ENCODE measurements at regions not wholly inside any gene's neighbourhood (a gene's known extent, or its start where the extent isn't known, plus 50 kb on each side); places are given as distances from the start of the nearest gene placed in this dataset.
A peak's percentile ranks its signal among the peaks of the same experiment; 100 is the strongest.

DNA sequence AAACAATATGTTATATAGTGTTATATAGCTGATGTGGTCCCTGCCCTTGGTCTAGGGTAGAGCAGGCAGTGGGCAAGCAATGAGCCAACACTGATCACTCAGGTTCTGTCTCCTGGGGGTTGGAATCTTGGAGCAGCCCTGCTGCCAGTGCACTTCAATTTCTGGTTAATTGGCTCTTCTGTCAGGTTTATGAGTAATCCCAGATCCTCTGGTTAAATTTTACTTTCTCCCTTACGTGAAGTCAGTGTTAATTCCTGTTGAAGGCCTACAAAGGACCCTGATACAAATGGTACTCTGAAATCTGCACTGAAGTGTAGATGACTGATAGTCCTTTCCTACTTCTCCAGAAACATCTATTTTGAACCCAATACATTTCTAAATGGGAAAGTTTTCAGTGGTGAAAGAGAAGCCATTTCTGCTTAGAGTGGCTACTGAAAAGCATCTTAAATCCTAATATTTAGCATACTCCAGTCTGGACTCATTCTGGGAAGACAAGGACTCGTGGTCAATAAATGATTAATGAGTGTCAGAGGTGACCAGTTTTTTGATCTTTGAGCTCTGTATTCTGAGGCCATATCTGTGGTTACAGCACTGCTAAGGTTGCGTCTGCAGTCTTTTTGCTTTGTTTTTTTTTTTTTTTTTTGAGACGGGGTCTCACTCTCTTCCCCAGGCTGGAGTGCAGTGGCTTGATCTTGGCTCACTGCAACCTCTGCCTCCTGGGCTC, 442.4 kb downstream of the KIF4B start:
- DNase-seq (no peak), ATAC-seq (no peak)
- Mint-ChIP-seq H3K9me3 (peaks cover 0 to 5% of the 10 kb centered on the region in 2 donors), H3K27ac (no peak overlapping the region), H3K27me3 (no peaks in the 10 kb centered on the region), H3K4me1 (no peaks in the 10 kb centered on the region), H3K4me3 (no peak overlapping the region)

DNA sequence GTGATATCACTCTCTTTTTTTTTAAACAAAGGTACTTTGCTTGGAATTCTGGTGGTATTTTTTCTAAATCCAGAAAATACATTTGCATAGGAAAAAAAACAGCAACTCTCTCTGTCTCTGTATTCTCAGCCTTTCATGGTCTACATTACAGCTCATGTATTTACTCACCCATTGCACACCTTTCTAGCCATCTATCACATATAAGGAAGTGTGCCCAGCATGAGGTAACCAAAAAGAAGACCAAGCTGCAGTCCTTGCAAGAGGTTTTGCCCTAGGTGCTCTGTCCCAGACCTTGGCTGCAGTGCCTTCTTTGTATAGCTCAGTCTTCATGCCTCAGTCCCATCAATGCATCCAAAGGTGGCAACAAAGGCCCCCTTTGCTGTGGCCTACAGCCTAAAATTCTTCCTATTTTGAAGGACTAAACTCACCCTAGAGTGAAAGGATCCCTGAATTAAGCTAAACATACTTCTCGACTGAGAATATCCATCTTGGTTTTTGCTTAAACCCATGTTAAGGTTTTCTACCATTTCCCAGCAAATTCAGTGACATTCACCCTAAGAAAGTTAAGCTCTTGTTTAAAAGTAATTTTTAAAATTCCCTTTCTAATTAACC, 446.4 kb downstream of the KIF4B start:
- H3K4me1 Mint-ChIP-seq: no peaks in the 10 kb centered on the region
- ATAC-seq: no peak

DNA sequence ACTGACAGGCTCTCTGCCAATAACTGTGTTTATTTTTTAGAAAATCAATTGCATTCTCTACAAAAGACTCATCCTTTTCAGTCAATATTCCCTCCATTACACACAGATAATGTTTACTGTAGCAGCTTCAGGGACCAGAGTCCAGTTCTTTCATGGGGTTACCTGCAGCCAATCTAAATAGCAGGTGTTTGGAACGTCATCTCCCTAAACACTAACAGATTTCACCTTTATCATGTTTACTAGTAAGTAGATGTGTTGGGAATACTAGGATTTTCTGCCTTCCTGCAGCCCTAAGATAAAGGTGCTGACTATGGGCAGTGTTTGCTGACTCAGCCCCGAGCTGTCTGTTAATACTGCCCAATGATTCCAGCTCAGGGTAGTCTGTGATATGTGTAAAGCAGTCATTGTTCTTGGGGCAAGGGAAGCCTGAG, 447.0 kb downstream of the KIF4B start:
- Mint-ChIP-seq H3K27me3 (no peaks in the 10 kb centered on the region), H3K27ac (no peak overlapping the region), H3K4me1 (no peaks in the 10 kb centered on the region), H3K4me3 (no peak overlapping the region), H3K9me3 (peaks cover 0 to 2% of the 10 kb centered on the region in 2 donors)
- no peak for ATAC-seq
- DNase-seq: no peak

More for the DNA sequence above, 446.4 kb downstream of the KIF4B start:
- Mint-ChIP-seq H3K9me3 (no peaks in the 10 kb centered on the region), H3K27ac (no peak overlapping the region), H3K4me3 (no peak overlapping the region), H3K27me3 (no peaks in the 10 kb centered on the region)
- no peak for DNase-seq

DNA sequence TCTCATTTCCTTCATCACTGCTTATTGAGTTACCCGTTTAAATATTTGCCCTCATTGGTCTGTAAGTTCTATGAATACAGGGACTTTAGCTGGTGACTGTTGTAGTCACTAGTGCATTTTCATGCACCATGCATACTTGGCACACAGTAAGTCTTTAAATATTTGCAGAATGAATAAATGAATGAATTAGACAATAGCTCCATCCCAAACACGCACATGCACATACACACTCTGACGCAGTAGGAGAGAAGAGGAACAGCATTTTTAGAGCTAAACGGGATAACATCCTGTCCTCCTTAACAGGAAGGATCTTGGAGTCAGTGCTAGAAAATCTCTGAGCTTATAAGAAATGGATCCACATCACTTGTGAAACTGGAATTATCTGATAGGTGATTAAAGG, 447.7 kb downstream of the KIF4B start:
- Mint-ChIP-seq H3K4me1 (no peaks in the 10 kb centered on the region), H3K27me3 (no peaks in the 10 kb centered on the region), H3K27ac (no peak overlapping the region), H3K4me3 (no peak overlapping the region), H3K9me3 (peaks cover 0 to 7% of the 10 kb centered on the region in 2 donors)
- ATAC-seq (no peak), DNase-seq (no peak)

DNA sequence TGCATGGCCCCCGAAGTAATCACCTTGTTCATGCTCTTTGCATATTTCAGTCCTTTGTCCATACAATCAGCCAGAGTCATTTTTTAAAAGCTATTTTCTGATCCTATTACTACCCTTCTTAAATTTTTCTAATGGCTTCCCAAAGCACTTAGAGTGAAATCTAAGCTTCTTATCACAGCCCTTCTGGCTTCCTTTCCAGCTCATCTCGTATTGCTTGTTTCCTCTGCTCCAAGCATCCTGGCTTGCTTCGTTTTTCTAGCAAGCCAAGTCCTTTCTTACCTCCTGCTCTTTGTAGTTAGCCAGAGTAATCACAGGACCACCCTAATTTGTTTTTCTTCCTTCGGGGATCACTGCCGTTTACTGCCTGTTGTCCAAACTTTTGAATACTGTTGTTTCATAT, 453.3 kb downstream of the KIF4B start:
- Mint-ChIP-seq H3K4me1 (no peaks in the 10 kb centered on the region), H3K4me3 (no peak overlapping the region), H3K27ac (no peak overlapping the region), H3K27me3 (no peaks in the 10 kb centered on the region), H3K9me3 (peaks cover 4 to 7% of the 10 kb centered on the region in 2 donors)
- no peak for DNase-seq
- ATAC-seq: no peak

DNA sequence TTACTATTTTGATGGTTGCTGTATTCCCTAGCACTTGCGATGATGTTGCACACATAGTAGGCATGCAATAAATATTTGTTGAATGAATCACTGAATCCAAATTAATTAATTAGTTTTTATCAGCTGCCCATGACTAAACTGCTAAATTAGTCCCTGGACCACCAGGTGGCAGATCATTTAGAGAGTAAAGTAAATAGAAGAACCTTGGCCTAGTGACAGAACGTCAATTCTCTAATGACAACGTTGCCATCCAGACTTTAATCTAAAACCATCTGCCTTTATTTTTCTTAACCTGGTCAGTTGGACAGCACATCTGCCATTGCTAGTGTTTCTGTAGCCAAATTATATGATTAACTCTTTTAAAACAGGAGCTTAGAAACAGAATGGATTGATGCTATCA, 457.5 kb downstream of the KIF4B start:
- Mint-ChIP-seq H3K4me1 (no peaks in the 10 kb centered on the region), H3K27me3 (no peaks in the 10 kb centered on the region), H3K4me3 (no peak overlapping the region), H3K9me3 (peaks cover 0 to 4% of the 10 kb centered on the region in 2 donors), H3K27ac (no peak overlapping the region)
- ATAC-seq: no peak
- DNase-seq: no peak

DNA sequence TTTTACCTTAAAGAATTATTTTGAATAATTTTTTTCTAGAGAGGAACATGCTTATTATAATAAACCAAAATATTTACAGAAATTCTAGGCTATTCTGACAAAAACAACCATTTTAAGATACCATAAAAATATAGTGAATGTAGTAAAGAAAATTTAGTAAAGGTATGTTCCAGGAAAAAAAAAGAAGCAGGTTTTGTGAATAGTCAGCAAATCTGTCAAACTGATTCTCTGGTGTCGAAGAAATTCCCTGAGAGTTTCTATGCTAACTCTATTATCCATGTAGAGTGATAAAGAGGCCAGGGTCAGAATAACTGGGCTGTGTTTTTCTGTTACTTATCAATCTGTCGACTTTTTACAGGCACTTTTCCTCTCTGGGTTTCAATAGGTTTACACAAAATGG, 459.2 kb downstream of the KIF4B start:
- H3K9me3 Mint-ChIP-seq: no peaks in the 10 kb centered on the region

DNA sequence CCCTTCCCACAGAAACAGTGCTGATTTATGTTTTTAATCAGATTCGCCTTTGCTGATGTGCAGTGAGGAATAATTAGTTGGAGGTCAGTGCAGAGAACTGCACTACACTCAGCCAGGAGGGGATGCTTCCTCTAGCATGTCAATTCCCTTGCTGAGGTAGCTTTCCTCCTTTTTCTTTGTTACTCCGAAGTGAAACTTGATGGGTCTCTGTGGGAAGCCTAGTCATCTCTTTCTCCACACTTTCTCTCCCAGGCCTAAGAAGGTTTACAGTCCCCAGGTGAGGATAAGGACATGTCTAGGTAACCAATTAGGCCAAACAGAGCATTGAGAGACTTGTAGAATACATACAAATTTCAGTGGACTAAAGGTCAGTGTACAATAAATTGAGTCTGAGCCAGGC, 461.8 kb downstream of the KIF4B start:
- no peaks in the 10 kb centered on the region for H3K27me3 Mint-ChIP-seq
- H3K4me3 Mint-ChIP-seq: no peak overlapping the region
- H3K9me3 Mint-ChIP-seq: no peaks in the 10 kb centered on the region
- DNase-seq: no peak
- no peak for ATAC-seq
- no peak overlapping the region for H3K27ac Mint-ChIP-seq
- no peaks in the 10 kb centered on the region for H3K4me1 Mint-ChIP-seq

More for the DNA sequence above, 459.2 kb downstream of the KIF4B start:
- H3K27ac Mint-ChIP-seq: no peak overlapping the region
- DNase-seq (no peak), ATAC-seq (no peak)
- H3K4me3 Mint-ChIP-seq: no peak overlapping the region
- H3K4me1 Mint-ChIP-seq: no peaks in the 10 kb centered on the region
- H3K27me3 Mint-ChIP-seq: no peaks in the 10 kb centered on the region

DNA sequence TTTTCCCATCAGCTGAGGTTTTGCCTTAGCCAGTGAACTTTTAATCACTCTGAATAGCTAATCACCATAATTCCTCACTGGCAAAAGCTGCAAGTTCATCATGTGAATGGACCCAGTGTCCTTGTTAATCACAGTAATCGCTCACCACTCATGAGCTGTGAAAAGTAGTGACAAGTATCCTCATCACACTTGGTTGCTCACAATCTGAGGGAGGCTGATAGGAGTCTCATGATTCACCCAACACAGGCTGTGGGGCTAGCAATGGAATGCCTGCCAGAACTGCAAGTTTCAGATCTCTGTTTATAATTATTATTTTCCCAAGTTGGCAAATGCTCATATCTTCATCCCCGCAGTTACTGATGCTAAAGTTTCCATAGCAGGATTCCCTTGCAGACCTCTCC, 467.2 kb downstream of the KIF4B start:
- Mint-ChIP-seq H3K27ac (no peak overlapping the region), H3K9me3 (no peaks in the 10 kb centered on the region), H3K4me1 (no peaks in the 10 kb centered on the region), H3K4me3 (no peak overlapping the region), H3K27me3 (no peaks in the 10 kb centered on the region)
- DNase-seq (no peak), ATAC-seq (no peak)

DNA sequence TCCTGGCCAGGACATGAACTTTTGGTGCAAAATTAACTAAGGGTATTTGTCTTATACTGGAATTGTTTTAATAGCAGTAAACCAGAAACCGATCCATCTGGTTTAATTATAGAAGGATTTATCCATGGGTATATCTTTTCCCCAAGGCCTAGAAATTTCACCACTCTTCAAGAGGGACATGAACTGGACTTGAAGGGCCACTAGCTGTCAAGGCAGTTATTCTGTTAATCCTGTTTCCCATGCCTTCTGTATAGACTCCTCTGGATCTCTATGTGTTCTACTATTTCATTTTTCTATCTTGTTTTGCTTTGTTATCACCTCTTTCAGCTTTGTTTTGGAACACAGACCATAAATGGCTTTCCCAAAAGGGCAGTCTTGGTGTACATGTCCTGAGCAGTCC, 467.6 kb downstream of the KIF4B start:
- Mint-ChIP-seq H3K4me1 (no peaks in the 10 kb centered on the region), H3K4me3 (no peak overlapping the region), H3K27me3 (no peaks in the 10 kb centered on the region), H3K27ac (peak overlapping the region in 1 of 2 donors; percentile 70), H3K9me3 (no peaks in the 10 kb centered on the region)
- no peak for ATAC-seq
- no peak for DNase-seq

DNA sequence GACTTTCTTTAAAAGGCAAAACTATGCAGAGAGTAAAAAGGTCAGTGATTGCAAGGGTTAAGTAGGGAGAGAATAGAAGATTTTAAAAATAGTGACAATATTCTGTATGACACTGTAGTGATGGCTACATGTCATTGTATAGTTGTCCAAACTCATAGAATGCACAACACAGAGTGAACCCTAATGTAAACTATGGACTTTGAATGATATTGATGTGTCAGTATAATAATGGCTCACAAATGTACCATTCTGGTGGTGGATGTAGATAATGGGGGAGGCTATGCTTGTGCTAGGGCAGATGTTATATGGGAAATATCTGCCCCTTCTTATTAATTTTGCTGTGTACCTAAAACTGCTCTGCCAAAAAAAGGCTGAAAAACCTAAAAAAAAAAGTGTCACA, 468.9 kb downstream of the KIF4B start:
- Mint-ChIP-seq H3K27me3 (no peaks in the 10 kb centered on the region), H3K4me1 (no peaks in the 10 kb centered on the region), H3K9me3 (no peaks in the 10 kb centered on the region), H3K27ac (no peak overlapping the region), H3K4me3 (no peak overlapping the region)
- no peak for ATAC-seq
- DNase-seq: no peak

DNA sequence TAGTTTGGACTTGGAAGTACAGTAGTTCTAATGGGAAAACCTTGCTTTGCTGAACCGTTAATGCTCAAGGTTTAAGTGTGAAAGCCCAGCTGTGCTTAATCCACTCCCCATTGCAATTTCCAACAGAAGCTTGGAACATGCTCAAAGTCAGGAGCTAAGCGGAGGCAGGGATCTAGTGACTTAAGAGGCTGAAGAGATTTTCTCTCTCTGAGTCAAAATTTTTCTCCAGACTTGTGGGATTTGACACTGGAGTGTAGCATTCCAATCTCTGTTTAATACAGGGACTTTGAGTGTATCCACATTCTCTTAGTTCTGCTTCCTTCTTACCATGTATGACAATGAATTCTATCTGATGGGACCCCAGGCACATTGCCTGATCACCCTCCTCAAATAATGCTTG, 471.8 kb downstream of the KIF4B start:
- no peak for ATAC-seq

DNA sequence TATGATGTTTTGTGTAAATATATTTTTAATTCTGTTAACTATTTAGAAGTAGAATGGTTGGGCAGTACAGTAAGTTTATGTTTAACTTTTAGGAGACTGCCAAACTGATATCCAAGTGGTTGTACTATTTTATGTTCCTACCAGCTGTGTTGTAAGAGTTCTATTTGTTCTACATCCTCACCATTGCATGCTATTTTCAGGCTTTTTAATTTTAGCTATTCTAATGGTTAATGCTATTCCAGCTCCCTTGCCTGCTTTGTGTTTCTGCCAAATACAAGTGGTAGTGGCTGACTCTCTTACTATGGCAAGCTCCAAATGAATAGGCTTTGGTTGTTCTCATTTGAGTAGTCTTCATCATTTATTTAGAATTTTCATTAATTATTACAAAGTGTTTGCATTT, 476.4 kb downstream of the KIF4B start:
- no peaks in the 10 kb centered on the region for H3K4me1 Mint-ChIP-seq
- no peak for DNase-seq
- no peak for ATAC-seq
- H3K27ac Mint-ChIP-seq: no peak overlapping the region
- peaks cover 8% of the 10 kb centered on the region for H3K27me3 Mint-ChIP-seq
- H3K9me3 Mint-ChIP-seq: no peaks in the 10 kb centered on the region
- H3K4me3 Mint-ChIP-seq: no peak overlapping the region

More for the DNA sequence above, 471.8 kb downstream of the KIF4B start:
- peaks cover 8% of the 10 kb centered on the region for H3K27me3 Mint-ChIP-seq
- no peak overlapping the region for H3K4me3 Mint-ChIP-seq
- H3K27ac Mint-ChIP-seq: no peak overlapping the region
- DNase-seq: no peak
- H3K9me3 Mint-ChIP-seq: no peaks in the 10 kb centered on the region
- H3K4me1 Mint-ChIP-seq: no peaks in the 10 kb centered on the region

DNA sequence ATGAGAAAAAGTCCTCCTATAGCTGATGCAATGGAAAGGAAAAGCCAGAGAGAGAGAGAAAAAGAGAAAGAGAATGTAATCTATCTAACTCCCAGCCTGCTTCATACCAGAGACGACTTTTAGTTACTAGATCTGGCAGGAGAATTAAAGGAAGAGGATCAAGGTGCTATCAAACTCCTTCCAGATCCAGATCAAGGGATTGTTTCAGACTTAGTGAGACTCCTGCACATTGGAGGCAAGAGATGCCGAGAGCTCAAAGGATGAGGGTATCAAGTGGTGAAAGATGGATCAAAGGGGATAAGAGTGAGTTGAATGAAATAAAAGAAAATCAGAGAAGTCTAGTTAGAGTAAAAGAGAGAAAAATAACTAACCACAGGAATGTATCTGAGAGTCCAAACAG, 478.6 kb downstream of the KIF4B start:
- no peak for ATAC-seq
- Mint-ChIP-seq H3K4me3 (no peak overlapping the region), H3K27ac (no peak overlapping the region), H3K4me1 (no peaks in the 10 kb centered on the region), H3K27me3 (peaks cover 8% of the 10 kb centered on the region), H3K9me3 (no peaks in the 10 kb centered on the region)
- DNase-seq: no peak

DNA sequence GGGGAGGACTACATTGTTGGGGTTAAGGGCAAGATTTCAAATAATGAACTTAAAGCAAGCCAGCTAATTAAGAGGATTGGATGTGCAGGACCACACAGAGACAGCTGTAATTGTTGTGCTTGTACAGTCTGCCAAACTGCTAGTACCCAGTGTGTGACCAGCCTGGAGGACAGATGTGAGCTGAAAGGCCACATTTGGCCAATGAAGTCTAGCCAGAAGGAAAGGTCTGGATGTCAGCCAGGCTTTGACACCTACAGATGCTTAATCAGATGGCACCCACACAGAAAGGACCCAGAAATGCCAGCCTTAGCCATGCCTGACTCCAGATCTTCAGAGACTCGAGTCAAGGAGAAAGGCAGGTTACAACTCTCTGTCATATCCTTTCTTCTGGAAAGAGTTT, 491.1 kb downstream of the KIF4B start:
- H3K27ac Mint-ChIP-seq: no peak overlapping the region
- no peak for DNase-seq
- no peak overlapping the region for H3K4me3 Mint-ChIP-seq
- no peak for ATAC-seq
- H3K4me1 Mint-ChIP-seq: no peaks in the 10 kb centered on the region
- H3K9me3 Mint-ChIP-seq: no peaks in the 10 kb centered on the region
- H3K27me3 Mint-ChIP-seq: no peaks in the 10 kb centered on the region

DNA sequence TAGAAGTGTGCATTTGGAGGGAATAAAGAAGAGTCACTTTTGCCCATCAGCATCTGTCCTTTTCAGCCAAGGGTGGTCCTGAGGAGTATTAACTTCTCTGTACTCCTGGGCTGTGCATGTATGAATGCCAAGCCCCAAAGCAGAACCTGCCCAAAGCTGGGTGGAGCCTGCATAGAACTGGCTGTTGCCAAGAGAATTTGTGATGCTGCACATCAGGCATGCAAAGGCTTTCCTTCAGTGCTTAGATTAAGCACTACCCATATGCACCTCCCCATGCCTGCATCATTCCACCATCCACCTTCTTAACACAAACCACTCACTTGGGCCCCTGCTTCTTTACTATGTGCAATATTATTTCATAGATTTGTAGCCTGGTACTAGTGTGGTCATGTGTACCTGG, 493.8 kb downstream of the KIF4B start:
- Mint-ChIP-seq H3K27me3 (no peaks in the 10 kb centered on the region), H3K4me3 (no peak overlapping the region)

DNA sequence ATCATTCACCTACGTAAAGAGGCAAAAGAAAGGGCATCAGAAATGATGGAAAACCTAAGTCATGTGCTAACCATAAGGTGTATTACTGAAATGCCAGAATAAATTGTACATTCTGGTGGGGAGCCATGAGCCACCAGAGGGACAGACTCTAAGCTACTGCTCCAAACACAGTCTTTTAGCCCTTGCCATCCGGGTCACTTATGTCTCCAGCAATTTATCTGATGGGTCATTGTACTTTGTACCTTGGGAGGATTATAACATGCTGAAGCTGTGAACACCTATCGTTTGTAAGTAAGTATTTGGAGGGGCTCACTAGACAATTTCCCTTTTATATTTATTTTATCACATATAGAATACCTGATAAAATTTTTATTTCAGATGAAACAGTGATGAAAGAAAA, 495.1 kb downstream of the KIF4B start:
- H3K4me3 Mint-ChIP-seq: no peak overlapping the region
- DNase-seq: no peak
- H3K9me3 Mint-ChIP-seq: no peaks in the 10 kb centered on the region
- no peaks in the 10 kb centered on the region for H3K4me1 Mint-ChIP-seq
- no peaks in the 10 kb centered on the region for H3K27me3 Mint-ChIP-seq
- no peak for ATAC-seq
- no peak overlapping the region for H3K27ac Mint-ChIP-seq

More for the DNA sequence above, 493.8 kb downstream of the KIF4B start:
- Mint-ChIP-seq H3K9me3 (no peaks in the 10 kb centered on the region), H3K27ac (no peak overlapping the region), H3K4me1 (no peaks in the 10 kb centered on the region)
- ATAC-seq (no peak), DNase-seq (no peak)

Measured in stimulated activated naive CD8-positive, alpha-beta T cell treated with anti-CD3 and anti-CD28 coated beads, Interleukin-15, amount 100 ng/mL, for 72 hours (primary cell).